Muscle of back (tissue), 3 donors: ENCODE measurements at regions not wholly inside any gene's neighbourhood (a gene's known extent, or its start where the extent isn't known, plus 50 kb on each side); places are given as distances from the start of the nearest gene placed in this dataset.
A peak's percentile ranks its signal among the peaks of the same experiment; 100 is the strongest.

Source experiments
- DNase-seq, 3 donors: peaks; one replicate each; pipeline versions ENCODE4 v3.0.0 to v3.0.0-alpha.2; 2013

- DNase-seq, result peak in 2 of 3 donors; percentile 67 to 73
Observed at GRCh38 chr1:94734963-94735901, 84.9 kb upstream of the SLC44A3 start.

- no peak for DNase-seq
Observed at GRCh38 chr1:94731891-94732290, 88.3 kb upstream of the SLC44A3 start.

- no peak for DNase-seq
Observed at GRCh38 chr1:94730450-94730849, 89.7 kb upstream of the SLC44A3 start.

DNA sequence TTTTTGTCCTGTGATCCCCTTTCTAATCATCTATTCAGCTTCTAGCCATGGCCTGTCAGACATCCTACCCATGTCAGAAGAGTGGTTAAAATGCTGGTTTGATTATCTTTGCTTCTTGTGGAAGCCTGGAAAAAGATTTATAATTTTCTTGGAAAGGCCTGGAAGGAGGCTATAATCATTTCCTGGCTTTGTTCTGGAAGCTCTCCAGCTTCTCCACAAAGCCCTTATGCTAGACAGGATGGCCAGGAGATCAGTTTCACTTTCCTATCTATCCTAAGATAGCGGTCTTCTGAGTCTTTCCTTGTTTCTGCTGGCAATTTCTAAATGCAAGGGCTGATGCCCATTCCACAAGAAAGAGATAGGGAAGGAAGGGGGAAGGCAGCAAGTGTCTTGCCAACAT is 90.9 kb upstream of the SLC44A3 start:
- DNase-seq, result peak; percentile 57 to 78 (median 70)

DNA sequence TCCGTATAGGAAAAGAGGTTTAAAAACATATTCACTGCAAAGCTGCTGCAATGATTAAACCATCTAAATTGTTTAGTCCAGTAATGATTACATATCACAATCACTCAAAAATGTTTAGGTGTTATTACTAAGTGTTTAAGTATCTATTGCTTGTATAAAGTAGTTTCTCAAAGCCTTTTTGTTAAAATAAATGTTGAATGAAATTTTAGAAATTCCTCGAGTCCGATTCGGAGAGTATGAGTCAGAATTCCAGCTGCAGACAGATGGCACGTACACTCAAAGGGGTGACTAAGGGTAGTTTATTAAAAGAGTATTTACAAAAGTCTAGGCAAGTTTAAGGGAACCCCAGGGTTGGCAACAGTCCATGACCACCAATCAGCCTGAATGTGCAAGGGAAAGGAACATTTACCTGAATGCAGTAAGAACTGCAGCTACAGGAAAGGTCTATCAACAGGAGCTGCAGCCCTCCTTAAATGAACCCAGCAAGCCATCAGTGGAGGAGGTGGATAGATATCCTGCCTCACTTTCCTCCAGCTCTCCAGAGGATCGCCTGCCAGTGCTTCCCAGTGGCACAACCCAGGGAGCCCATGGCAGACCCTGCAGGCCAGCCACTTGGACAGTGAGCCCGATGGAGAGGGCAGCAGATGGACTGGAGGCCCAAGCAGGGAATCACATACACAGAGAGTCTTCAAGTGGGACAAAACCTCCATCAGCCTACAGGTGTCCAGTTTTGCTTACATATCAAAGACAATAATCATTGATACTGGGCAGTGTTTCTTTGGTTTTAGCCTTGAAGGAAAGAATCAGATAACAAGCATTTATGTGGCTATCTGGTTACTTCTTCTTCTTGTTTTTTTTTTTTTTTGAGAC is 92.1 kb upstream of the SLC44A3 start:
- DNase-seq, result peak in 2 of 3 donors; percentile 64 to 89

- no peak for DNase-seq
Observed at GRCh38 chr1:94726981-94727685, 93.0 kb upstream of the SLC44A3 start.

DNA sequence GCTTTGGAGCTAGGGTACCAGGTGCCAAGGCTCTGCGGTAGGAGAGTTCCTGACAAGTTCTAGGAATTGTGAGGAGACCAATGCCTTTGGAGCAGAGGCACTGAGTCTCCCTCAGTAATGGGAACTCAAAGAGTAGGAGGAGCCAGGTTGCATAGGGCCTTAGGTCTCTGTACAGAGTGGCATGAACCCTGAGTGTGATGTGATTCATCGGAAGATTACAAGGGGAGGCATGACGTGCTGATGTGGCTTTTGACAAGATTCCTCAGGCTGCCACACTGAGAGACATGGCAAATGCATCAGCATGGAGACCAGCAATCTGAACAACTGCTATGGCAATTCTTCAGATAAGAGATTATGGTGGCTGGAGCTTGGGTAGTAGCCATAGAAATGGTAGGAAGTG is 94.6 kb upstream of the SLC44A3 start:
- no peak for DNase-seq

- DNase-seq, result no peak
Observed at GRCh38 chr1:94723894-94724293, 96.3 kb upstream of the SLC44A3 start.

DNA sequence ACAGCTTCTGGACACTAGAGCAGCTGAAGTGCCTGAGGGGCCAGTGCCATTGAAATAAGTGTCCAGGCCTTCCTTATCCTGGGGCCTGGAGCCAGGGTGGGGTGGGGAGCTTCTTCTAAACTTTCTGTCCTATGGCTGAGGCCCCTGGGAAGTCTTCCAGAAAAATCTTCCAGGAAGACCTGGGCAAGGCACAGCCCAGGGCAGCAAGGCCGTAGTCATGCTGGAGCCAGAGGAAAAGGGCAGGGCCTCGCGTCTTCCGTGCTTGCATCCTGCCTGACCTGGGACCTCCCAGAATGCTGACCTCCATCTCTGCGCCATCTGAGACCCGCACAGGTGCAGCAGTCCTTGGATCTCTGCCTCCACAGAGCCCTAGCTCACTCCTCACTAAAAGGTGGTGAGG is 96.7 kb upstream of the SLC44A3 start:
- no peak for DNase-seq

DNA sequence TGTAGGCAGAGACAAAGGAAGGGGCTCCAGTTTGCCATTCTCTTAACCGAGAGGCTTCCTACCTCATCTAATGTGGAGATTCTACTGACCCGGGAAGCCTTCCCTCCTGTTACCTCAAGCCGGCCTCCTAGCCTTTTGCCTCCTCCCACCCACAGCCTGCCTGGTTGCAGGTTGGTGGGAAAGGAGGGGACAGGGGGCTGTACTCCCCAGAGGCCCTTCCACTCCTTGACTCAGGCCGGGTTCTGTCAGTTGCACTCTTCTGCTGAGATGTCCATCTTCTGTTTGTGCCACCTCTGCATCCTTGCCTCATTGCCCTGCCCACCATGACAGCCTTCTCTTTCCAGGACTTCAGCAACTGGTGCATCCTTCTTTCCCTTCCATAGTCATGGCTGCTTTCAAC is 98.0 kb upstream of the SLC44A3 start:
- DNase-seq, result no peak

DNA sequence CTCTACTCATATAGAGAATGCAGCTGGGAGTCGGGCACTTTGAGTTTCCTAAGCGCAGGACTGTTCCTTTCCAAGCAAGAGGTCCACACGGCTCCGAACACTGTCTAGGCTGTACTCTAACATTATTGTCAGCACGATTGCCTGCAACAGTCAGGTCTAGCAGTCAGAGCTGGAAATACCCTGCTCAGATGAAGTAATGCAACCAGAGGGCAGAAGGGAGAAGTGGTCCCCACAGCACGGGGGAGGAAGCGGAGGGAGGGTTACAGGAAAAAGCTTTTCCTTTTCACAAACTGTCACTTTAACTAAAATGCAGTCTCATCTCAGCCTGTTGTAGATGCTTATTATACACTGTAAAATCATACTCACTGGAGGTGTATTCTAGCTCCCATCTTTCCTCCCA is 98.9 kb upstream of the SLC44A3 start:
- DNase-seq, result no peak

DNA sequence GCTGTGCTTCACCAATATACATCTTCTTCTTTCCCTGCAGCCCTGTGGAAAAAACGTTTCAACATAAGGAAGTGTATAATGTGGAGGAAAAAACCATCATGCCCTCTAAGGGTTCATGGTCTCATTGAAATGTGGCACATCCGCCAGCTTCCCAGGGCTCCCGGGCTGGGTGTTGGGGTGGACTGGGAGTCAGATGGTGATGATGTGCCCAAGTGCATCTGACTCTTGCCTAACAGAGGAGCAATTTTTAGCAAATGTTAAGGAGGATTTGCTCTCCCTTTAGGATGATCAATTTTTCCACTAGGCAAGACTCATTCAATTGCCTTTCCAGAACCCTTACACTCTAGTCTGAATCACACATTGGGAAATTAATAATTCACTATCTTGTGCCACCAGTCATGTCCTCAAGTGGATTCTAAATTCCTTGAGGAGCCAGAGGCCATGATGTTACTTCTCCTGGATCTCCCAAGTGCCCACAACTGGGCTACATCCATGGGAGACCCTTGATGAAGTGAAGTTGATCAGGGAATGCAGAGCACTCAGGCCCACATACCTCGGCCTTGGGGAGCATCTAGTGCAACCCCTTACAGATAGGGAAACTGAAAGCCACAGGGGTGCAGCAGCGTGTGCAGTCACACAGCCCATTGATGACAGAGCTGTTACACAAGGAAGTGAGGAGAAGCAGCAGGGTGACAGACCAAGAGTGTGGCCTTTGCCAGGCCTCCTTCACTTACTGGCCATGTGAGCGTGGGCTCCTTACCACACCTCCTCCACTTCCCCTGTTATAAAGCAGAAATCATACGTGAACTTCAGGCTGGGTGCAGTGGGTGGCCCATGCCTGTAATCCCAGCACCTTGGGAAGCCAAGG is 100.0 kb upstream of the SLC44A3 start:
- DNase-seq, result no peak

GRCh38 chr1:94716965-94717364 is 103.2 kb upstream of the SLC44A3 start:
- DNase-seq, result no peak

DNA sequence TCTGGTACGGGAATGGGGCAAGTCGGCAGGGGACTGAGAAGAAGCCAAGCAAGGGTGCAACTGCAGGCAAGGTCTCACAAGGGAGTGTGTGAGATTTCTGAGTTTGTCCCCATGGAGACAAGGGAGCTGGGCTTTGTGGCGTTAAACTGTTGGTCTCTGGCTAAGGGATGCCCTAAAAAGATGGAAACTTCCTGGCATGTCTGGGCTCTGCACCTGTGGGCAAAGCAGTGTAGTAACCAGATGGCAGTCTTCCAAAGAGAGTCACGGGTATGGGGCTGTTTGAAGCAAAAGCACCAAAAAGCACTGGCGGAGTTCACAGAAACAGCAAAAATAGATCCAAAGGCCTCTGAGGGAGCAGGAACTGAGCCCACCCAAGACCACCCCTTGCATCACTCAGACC is 104.8 kb upstream of the SLC44A3 start:
- no peak for DNase-seq

GRCh38 chr1:94714552-94714951 is 105.6 kb upstream of the SLC44A3 start:
- DNase-seq, result no peak

GRCh38 chr1:94714152-94714551 is 106.0 kb upstream of the SLC44A3 start:
- DNase-seq, result no peak

GRCh38 chr1:94713472-94714141 is 106.5 kb upstream of the SLC44A3 start:
- peak; percentile 68 to 97 (median 82) for DNase-seq

- peak in 1 of 3 donors; percentile 45 for DNase-seq
Observed at GRCh38 chr1:94709891-94710581, 110.1 kb upstream of the SLC44A3 start.

GRCh38 chr1:94708811-94709210 is 111.3 kb upstream of the SLC44A3 start:
- no peak for DNase-seq

DNA sequence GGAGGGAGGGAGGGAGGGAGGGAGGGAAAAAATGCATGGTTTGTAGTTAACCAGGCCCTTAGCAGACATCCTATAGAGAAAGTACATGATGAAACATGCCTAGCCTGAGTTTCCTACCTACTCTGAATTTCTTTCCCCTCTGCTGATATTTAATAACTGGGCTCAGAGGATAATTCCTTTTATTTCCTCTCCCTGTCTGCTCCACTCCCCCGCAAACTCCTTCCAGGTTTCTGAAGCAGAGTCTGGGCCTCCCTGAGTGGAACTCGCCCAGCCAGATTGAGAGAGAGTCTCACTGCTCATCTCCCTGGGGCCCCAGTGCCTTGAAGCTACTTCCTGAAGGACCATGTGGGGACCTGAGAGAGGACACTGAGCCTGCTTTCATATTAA is 111.9 kb upstream of the SLC44A3 start:
- no peak for DNase-seq
